ENCODE measurements at regions not wholly inside any gene's neighbourhood (a gene's known extent, or its start where the extent isn't known, plus 50 kb on each side); places are given as distances from the start of the nearest gene placed in this dataset.
"Not testable (repeated sequence)": the region's sequence is repeated elsewhere in the genome, so short reads cannot be mapped to it uniquely, and the experiment has no call there.

- no peak for DNase-seq
These were observed 1989.8 kb upstream of the PCDH10 start for GRCh38 chr4:131159261-131159660.

- no peak for DNase-seq
These were observed 1956.8 kb upstream of the PCDH10 start for GRCh38 chr4:131192318-131192717.

- DNase-seq: no peak
These were observed 1941.5 kb upstream of the PCDH10 start for GRCh38 chr4:131207589-131207988.

GRCh38 chr4:131248314-131248713 lies 1900.8 kb upstream of the PCDH10 start:
- no peak for DNase-seq

GRCh38 chr4:131251321-131251720 lies 1897.8 kb upstream of the PCDH10 start:
- DNase-seq: no peak

GRCh38 chr4:131257241-131257640 lies 1891.9 kb upstream of the PCDH10 start:
- no peak for DNase-seq

GRCh38 chr4:131258361-131258760 lies 1890.7 kb upstream of the PCDH10 start:
- DNase-seq: no peak

- no peak for DNase-seq
These were observed 1860.7 kb upstream of the PCDH10 start for GRCh38 chr4:131288441-131288840.

GRCh38 chr4:131296192-131296591 lies 1852.9 kb upstream of the PCDH10 start:
- DNase-seq: no peak

GRCh38 chr4:131302108-131302507 lies 1847.0 kb upstream of the PCDH10 start:
- no peak for DNase-seq

- no peak for DNase-seq
These were observed 1844.4 kb upstream of the PCDH10 start for GRCh38 chr4:131304686-131305085.

GRCh38 chr4:131309628-131310027 lies 1839.5 kb upstream of the PCDH10 start:
- DNase-seq: no peak

GRCh38 chr4:131316086-131316485 lies 1833.0 kb upstream of the PCDH10 start:
- DNase-seq: no peak

GRCh38 chr4:131337936-131338335 lies 1811.2 kb upstream of the PCDH10 start:
- no peak for DNase-seq

- no peak for DNase-seq
These were observed 1810.0 kb upstream of the PCDH10 start for GRCh38 chr4:131339137-131339536.

GRCh38 chr4:131344761-131345160 lies 1804.3 kb upstream of the PCDH10 start:
- no peak for DNase-seq

- no peak for DNase-seq
These were observed 1801.3 kb upstream of the PCDH10 start for GRCh38 chr4:131347816-131348215.

GRCh38 chr4:131348263-131348662 lies 1800.8 kb upstream of the PCDH10 start:
- no peak for DNase-seq

- not testable (repeated sequence) for DNase-seq
These were observed 1796.7 kb upstream of the PCDH10 start for GRCh38 chr4:131352371-131352770.

GRCh38 chr4:131366714-131367113 lies 1782.4 kb upstream of the PCDH10 start:
- DNase-seq: no peak

- DNase-seq: no peak
These were observed 1781.7 kb upstream of the PCDH10 start for GRCh38 chr4:131367441-131367840.

- DNase-seq: no peak
These were observed 1778.2 kb upstream of the PCDH10 start for GRCh38 chr4:131370846-131371245.

- no peak for DNase-seq
These were observed 1768.0 kb upstream of the PCDH10 start for GRCh38 chr4:131381055-131381454.

- DNase-seq: no peak
These were observed 1766.3 kb upstream of the PCDH10 start for GRCh38 chr4:131382839-131383238.

- no peak for DNase-seq
These were observed 1760.8 kb upstream of the PCDH10 start for GRCh38 chr4:131388277-131388676.

- no peak for DNase-seq
These were observed 1741.0 kb upstream of the PCDH10 start for GRCh38 chr4:131408102-131408501.
